Epidermal melanocyte (primary cell): ENCODE measurements at regions not wholly inside any gene's neighbourhood (a gene's known extent, or its start where the extent isn't known, plus 50 kb on each side); places are given as distances from the start of the nearest gene placed in this dataset.

Experiments used
- DNase-seq: peaks from one replicate; pipeline ENCODE4 v3.0.0; 2011; ENCODE audit warnings: low spot score; ENCODE audit not compliant: insufficient read length

- DNase-seq: no peak
These were observed 52.9 kb downstream of the FRMPD3 start for GRCh38 chrX:107502316-107502715.

- no peak for DNase-seq
These were observed 54.6 kb downstream of the FRMPD3 start for GRCh38 chrX:107504006-107504405.

- no peak for DNase-seq
These were observed 55.8 kb downstream of the FRMPD3 start for GRCh38 chrX:107505223-107505622.

GRCh38 chrX:107506596-107507031, 57.2 kb downstream of the FRMPD3 start:
- no peak for DNase-seq

- no peak for DNase-seq
These were observed 57.8 kb downstream of the FRMPD3 start for GRCh38 chrX:107507093-107507743.

GRCh38 chrX:107507744-107508117, 58.3 kb downstream of the FRMPD3 start:
- no peak for DNase-seq

- no peak for DNase-seq
These were observed 59.5 kb downstream of the FRMPD3 start for GRCh38 chrX:107508925-107509324.

GRCh38 chrX:107514944-107515343, 65.5 kb downstream of the FRMPD3 start:
- no peak for DNase-seq

- DNase-seq: no peak
These were observed 72.6 kb downstream of the FRMPD3 start for GRCh38 chrX:107521877-107522586.

- no peak for DNase-seq
These were observed 73.4 kb downstream of the FRMPD3 start for GRCh38 chrX:107522901-107523300.

- DNase-seq: no peak
These were observed 76.7 kb downstream of the FRMPD3 start for GRCh38 chrX:107526141-107526540.

GRCh38 chrX:107530141-107530540, 80.7 kb downstream of the FRMPD3 start:
- no peak for DNase-seq

GRCh38 chrX:107537815-107538214, 88.4 kb downstream of the FRMPD3 start:
- DNase-seq: no peak

- no peak for DNase-seq
These were observed 87.1 kb upstream of the PRPS1 start for GRCh38 chrX:107541244-107541643.

GRCh38 chrX:107542040-107542439, 86.3 kb upstream of the PRPS1 start:
- DNase-seq: no peak

GRCh38 chrX:107542500-107542899, 85.8 kb upstream of the PRPS1 start:
- no peak for DNase-seq

GRCh38 chrX:107547621-107548020, 80.7 kb upstream of the PRPS1 start:
- DNase-seq: no peak

GRCh38 chrX:107548775-107549174, 79.5 kb upstream of the PRPS1 start:
- no peak for DNase-seq

GRCh38 chrX:107549504-107549903, 78.8 kb upstream of the PRPS1 start:
- no peak for DNase-seq

GRCh38 chrX:107551546-107551945, 76.8 kb upstream of the PRPS1 start:
- no peak for DNase-seq

- DNase-seq: no peak
These were observed 75.4 kb upstream of the PRPS1 start for GRCh38 chrX:107552930-107553329.

- DNase-seq: no peak
These were observed 71.3 kb upstream of the PRPS1 start for GRCh38 chrX:107556967-107557366.

- DNase-seq: no peak
These were observed 68.8 kb upstream of the PRPS1 start for GRCh38 chrX:107559506-107559905.
